ENCODE measurements at regions not wholly inside any gene's neighbourhood (a gene's known extent, or its start where the extent isn't known, plus 50 kb on each side); places are given as distances from the start of the nearest gene placed in this dataset.

DNA sequence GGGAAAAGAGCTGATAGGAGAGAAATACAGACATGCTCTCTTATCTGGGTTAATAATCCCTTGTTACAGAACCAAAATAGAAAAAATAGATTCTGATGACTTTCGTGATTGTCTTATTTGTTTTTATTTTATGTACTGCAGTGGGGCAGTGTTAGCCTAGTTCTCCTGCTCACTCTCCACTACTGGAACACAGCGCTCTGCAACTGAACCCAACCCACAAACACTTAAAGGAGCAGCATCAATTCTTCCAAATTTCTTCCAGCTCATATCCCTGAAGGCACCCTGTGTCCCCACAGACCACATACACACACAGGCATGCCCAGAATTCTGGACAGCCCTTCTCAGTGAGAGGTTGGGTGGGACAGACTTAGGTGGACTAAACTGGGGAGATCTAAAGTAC lies 160.6 kb downstream of the SS18 start:
- TF ChIP-seq YY1 (IDR thresholded peaks at IDR 0.05; ENCODE audit: low read depth) (no peak), TAF1 (IDR thresholded peaks at IDR 0.05; ENCODE audit: low read depth) (no peak), FOXM1 (IDR thresholded peaks at IDR 0.05; ENCODE audit: borderline replicate concordance, low read depth) (no peak), RAD21 (IDR thresholded peaks at IDR 0.05; ENCODE audit: low read depth) (no peak), CREB1 (IDR thresholded peaks at IDR 0.05; ENCODE audit: low read depth) (no peak), TEAD4 (IDR thresholded peaks at IDR 0.05) (no peak), EGR1 (IDR thresholded peaks at IDR 0.05) (no peak), CEBPB (IDR thresholded peaks at IDR 0.05) (no peak), ZBTB7A (IDR thresholded peaks at IDR 0.05; ENCODE audit: low read depth) (no peak), EP300 (IDR thresholded peaks at IDR 0.05; ENCODE audit: borderline replicate concordance) (no peak), NFIC (IDR thresholded peaks at IDR 0.05) (no peak), TCF12 (IDR thresholded peaks at IDR 0.05; ENCODE audit: low read depth) (no peak)
- TF ChIP-seq, protein P1, sequence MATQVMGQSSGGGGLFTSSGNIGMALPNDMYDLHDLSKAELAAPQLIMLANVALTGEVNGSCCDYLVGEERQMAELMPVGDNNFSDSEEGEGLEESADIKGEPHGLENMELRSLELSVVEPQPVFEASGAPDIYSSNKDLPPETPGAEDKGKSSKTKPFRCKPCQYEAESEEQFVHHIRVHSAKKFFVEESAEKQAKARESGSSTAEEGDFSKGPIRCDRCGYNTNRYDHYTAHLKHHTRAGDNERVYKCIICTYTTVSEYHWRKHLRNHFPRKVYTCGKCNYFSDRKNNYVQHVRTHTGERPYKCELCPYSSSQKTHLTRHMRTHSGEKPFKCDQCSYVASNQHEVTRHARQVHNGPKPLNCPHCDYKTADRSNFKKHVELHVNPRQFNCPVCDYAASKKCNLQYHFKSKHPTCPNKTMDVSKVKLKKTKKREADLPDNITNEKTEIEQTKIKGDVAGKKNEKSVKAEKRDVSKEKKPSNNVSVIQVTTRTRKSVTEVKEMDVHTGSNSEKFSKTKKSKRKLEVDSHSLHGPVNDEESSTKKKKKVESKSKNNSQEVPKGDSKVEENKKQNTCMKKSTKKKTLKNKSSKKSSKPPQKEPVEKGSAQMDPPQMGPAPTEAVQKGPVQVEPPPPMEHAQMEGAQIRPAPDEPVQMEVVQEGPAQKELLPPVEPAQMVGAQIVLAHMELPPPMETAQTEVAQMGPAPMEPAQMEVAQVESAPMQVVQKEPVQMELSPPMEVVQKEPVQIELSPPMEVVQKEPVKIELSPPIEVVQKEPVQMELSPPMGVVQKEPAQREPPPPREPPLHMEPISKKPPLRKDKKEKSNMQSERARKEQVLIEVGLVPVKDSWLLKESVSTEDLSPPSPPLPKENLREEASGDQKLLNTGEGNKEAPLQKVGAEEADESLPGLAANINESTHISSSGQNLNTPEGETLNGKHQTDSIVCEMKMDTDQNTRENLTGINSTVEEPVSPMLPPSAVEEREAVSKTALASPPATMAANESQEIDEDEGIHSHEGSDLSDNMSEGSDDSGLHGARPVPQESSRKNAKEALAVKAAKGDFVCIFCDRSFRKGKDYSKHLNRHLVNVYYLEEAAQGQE (IDR thresholded peaks at IDR 0.05; ENCODE audit: low read depth), result no peak
- TF ChIP-seq, protein P2, sequence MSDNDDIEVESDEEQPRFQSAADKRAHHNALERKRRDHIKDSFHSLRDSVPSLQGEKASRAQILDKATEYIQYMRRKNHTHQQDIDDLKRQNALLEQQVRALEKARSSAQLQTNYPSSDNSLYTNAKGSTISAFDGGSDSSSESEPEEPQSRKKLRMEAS (IDR thresholded peaks at IDR 0.05), result no peak

Measured in Ishikawa (cell line).